Lung (tissue), 11 donors: ENCODE measurements at regions not wholly inside any gene's neighbourhood (a gene's known extent, or its start where the extent isn't known, plus 50 kb on each side); places are given as distances from the start of the nearest gene placed in this dataset.

ENCODE experiments used
- ATAC-seq: fragments of 200-7000 bp; cut with Tn5 transposase; one replicate; pipeline ENCODE4 v1.9.1; 2020; ENCODE audit warnings: moderate number of reproducible peaks; ENCODE audit not compliant: insufficient read depth, low FRiP score
- DNase-seq, 3 donors: peaks; one replicate each; pipeline ENCODE4 v3.0.0-alpha.2; 2013 to 2017
- H3K27ac ChIP-seq, 2 donors: one replicate each; pipeline ENCODE4 v1.5.1; 2013; ENCODE audit warnings: mild to moderate bottlenecking in 2 of 2, moderate library complexity in 2 of 2, control low read depth in 1 of 2, inconsistent platforms in 1 of 2, low read depth in 1 of 2, low read length in 1 of 2
- H3K27me3 ChIP-seq, 3 donors: one replicate each; pipeline ENCODE4 v1.5.1; 2013; ENCODE audit warnings: low read length in 2 of 3; ENCODE audit not compliant: control insufficient read depth in 3 of 3, insufficient read depth in 3 of 3
- H3K36me3 ChIP-seq, 4 donors: one replicate each; pipeline ENCODE4 v1.5.1; 2013; ENCODE audit warnings: low read length in 4 of 4, mild to moderate bottlenecking in 1 of 4, moderate library complexity in 1 of 4; ENCODE audit not compliant: control insufficient read depth in 4 of 4, insufficient read depth in 4 of 4
- H3K4me1 ChIP-seq, 5 donors: one replicate each; pipeline ENCODE4 v1.5.1; 2013; ENCODE audit warnings: low read length in 5 of 5, mild to moderate bottlenecking in 2 of 5, moderate library complexity in 1 of 5; ENCODE audit not compliant: control insufficient read depth in 5 of 5, insufficient read depth in 5 of 5
- H3K4me3 ChIP-seq: one replicate; pipeline ENCODE4 v1.5.1; 2013; ENCODE audit warnings: mild to moderate bottlenecking, control low read depth, moderate library complexity
- H3K9ac ChIP-seq, 2 donors: one replicate each; pipeline ENCODE4 v1.5.1; 2013; ENCODE audit warnings: low read length in 2 of 2, control low read depth in 1 of 2; ENCODE audit not compliant: insufficient read depth in 1 of 2
- H3K9me3 ChIP-seq, 4 donors: one replicate each; pipeline ENCODE4 v1.5.1; 2013; ENCODE audit warnings: low read length in 3 of 4, mild to moderate bottlenecking in 1 of 4, moderate library complexity in 1 of 4; ENCODE audit not compliant: control insufficient read depth in 4 of 4, insufficient read depth in 3 of 4
- WGBS, 2 donors: extraction: QIAGEN DNeasy Blood & Tissue Kit; methylation state at CpG; one replicate each; pipeline ENCODE4 v1.1.7; 2013; 5-methylcytosine and 5-hydroxymethylcytosine counted together
- TF ChIP-seq, protein P1 (sequence below): IDR thresholded peaks from 2 replicates; pipeline ENCODE4 v1.5.1; 2012; ENCODE audit warnings: mild to moderate bottlenecking; ENCODE audit errors: control extremely low read depth, extremely low read depth
- donor health status: control.
- donor health status: control.
- donor health status: Bipolar disorder and iron deficiency.
- donor health status: healthy.
- donor health status: DM: yes; HTN: yes; CAD: no.

- Histone ChIP-seq H3K4me3 (no peak overlapping the region), H3K4me1 (peaks cover 0 to 25% (median 5%) of the 10 kb centered on the region in 5 donors), H3K9me3 (no peaks in the 10 kb centered on the region), H3K9ac (no peak overlapping the region), H3K27me3 (no peaks in the 10 kb centered on the region), H3K36me3 (no peaks in the 10 kb centered on the region), H3K27ac (no peak overlapping the region)
- ATAC-seq (no peak), DNase-seq (peak in 2 of 3 donors; percentile 65 to 67)
- WGBS, 2 donors = 39 to 71% methylated on average over 2 of the region's 2 CpGs
- TF ChIP-seq, protein P1, sequence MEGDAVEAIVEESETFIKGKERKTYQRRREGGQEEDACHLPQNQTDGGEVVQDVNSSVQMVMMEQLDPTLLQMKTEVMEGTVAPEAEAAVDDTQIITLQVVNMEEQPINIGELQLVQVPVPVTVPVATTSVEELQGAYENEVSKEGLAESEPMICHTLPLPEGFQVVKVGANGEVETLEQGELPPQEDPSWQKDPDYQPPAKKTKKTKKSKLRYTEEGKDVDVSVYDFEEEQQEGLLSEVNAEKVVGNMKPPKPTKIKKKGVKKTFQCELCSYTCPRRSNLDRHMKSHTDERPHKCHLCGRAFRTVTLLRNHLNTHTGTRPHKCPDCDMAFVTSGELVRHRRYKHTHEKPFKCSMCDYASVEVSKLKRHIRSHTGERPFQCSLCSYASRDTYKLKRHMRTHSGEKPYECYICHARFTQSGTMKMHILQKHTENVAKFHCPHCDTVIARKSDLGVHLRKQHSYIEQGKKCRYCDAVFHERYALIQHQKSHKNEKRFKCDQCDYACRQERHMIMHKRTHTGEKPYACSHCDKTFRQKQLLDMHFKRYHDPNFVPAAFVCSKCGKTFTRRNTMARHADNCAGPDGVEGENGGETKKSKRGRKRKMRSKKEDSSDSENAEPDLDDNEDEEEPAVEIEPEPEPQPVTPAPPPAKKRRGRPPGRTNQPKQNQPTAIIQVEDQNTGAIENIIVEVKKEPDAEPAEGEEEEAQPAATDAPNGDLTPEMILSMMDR = no peak
Measured at GRCh38 chr5:33309068-33309467, 131.7 kb upstream of the TARS1 start.

- Histone ChIP-seq H3K9me3 (no peaks in the 10 kb centered on the region), H3K27ac (no peak overlapping the region), H3K36me3 (no peaks in the 10 kb centered on the region), H3K4me3 (no peak overlapping the region), H3K9ac (no peak overlapping the region), H3K27me3 (no peaks in the 10 kb centered on the region), H3K4me1 (peaks cover 0 to 25% (median 5%) of the 10 kb centered on the region in 5 donors)
- DNase-seq = no peak
- no peak for ATAC-seq
- 82 to 97% methylated on average over 3 of the region's 3 CpGs for WGBS, 2 donors
- TF ChIP-seq, protein P1 = no peak
Measured at GRCh38 chr5:33309536-33310345, 131.0 kb upstream of the TARS1 start.

GRCh38 chr5:33310451-33310850 is 130.3 kb upstream of the TARS1 start:
- Histone ChIP-seq H3K27ac (no peak overlapping the region), H3K4me1 (peaks cover 0 to 25% (median 5%) of the 10 kb centered on the region in 5 donors), H3K9me3 (no peaks in the 10 kb centered on the region), H3K27me3 (no peaks in the 10 kb centered on the region), H3K4me3 (no peak overlapping the region), H3K36me3 (no peaks in the 10 kb centered on the region), H3K9ac (no peak overlapping the region)
- TF ChIP-seq, protein P1 = no peak
- WGBS, 2 donors = 97% methylated on average over 2 of the region's 2 CpGs
- ATAC-seq (no peak), DNase-seq (no peak)

DNA sequence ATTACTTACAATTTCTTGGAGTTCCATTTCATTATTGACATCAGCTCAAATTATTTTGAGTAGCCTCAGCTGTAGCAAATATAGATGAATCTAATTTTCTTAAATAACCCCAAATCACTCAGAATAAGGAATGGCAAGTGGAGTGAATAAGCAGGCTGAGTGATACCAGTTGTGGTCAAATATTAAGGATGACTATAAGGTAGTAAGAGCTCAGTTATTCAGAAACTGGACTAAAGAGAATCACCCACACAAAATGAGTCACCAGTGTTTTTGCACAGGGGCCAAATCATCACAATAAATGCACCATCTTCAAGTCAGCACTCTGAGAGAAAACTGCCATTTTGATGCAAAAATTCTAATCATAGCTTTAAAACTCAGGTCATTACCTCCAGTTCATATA is 128.9 kb upstream of the TARS1 start:
- Histone ChIP-seq H3K4me1 (peaks cover 0 to 21% (median 5%) of the 10 kb centered on the region in 5 donors), H3K36me3 (no peaks in the 10 kb centered on the region), H3K4me3 (no peak overlapping the region), H3K27me3 (no peaks in the 10 kb centered on the region), H3K9ac (no peak overlapping the region), H3K27ac (no peak overlapping the region), H3K9me3 (no peaks in the 10 kb centered on the region)
- DNase-seq (no peak), ATAC-seq (no peak)
- TF ChIP-seq, protein P1 = no peak
